PC-3 (cell line): ENCODE measurements at regions not wholly inside any gene's neighbourhood (a gene's known extent, or its start where the extent isn't known, plus 50 kb on each side); places are given as distances from the start of the nearest gene placed in this dataset.
A peak's percentile ranks its signal among the peaks of the same experiment; 100 is the strongest.

ENCODE experiments used
- ATAC-seq: fragments of 200-7000 bp; cut with Tn5 transposase; 2 replicates; pipeline ENCODE4 v1.9.1; 2020; ENCODE audit warnings: mild to moderate bottlenecking, moderate library complexity
- BruUV-seq: library from RNA; stranded (reverse); fragments of 400-500 nt; replicated peaks from 2 replicates; lab custom pipeline; 2021; lab: Mats Ljungman, UMichigan
- CTCF ChIA-PET: fragments of 300-600 bp; sonication (Branson Sonifier 250); formaldehyde crosslinking; loops from one replicate; lab custom pipeline; 2022; ENCODE audit warnings: antibody characterized with exemption; lab: Charles Lee
- POLR2A ChIA-PET: fragments of 300-600 bp; sonication (Branson Sonifier 250); formaldehyde crosslinking; loops from one replicate; lab custom pipeline; 2022; ENCODE audit warnings: antibody characterized with exemption; ENCODE audit not compliant: unreplicated experiment; lab: Charles Lee
- DNase-seq: peaks from one replicate; pipeline ENCODE4 v3.0.0-alpha.2; 2015
- H2AFZ ChIP-seq: fragments of 300-600 bp; sonication (generic); 2 replicates; pipeline ENCODE4 v1.6.0; 2016; ENCODE audit warnings: antibody characterized with exemption, low read length
- H3F3A ChIP-seq: fragments of 300-600 bp; sonication (generic); one replicate; pipeline ENCODE4 v1.6.0; 2017; ENCODE audit warnings: antibody characterized with exemption, low read length, control low read depth, mild to moderate bottlenecking; ENCODE audit not compliant: unreplicated experiment
- H3K27ac ChIP-seq: fragments of 300-600 bp; sonication (generic); 2 replicates; pipeline ENCODE4 v1.5.1; 2016; ENCODE audit warnings: mild to moderate bottlenecking, low read length
- H3K27me3 ChIP-seq: fragments of 300-600 bp; sonication (generic); 2 replicates; pipeline ENCODE4 v1.6.1; 2016; ENCODE audit warnings: low read length, mixed read lengths
- H3K36me3 ChIP-seq: fragments of 300-600 bp; sonication (generic); 2 replicates; pipeline ENCODE4 v1.6.1; 2016; ENCODE audit warnings: low read depth, mixed run types, low read length, mixed read lengths
- H3K4me1 ChIP-seq: fragments of 300-600 bp; sonication (generic); 2 replicates; pipeline ENCODE4 v1.5.1; 2016; ENCODE audit warnings: low read length; ENCODE audit not compliant: insufficient read depth
- H3K4me2 ChIP-seq: fragments of 300-600 bp; sonication (generic); 2 replicates; pipeline ENCODE4 v1.6.0; 2016; ENCODE audit warnings: low read length
- H3K4me3 ChIP-seq: fragments of 300-600 bp; sonication (generic); 2 replicates; pipeline ENCODE4 v1.5.1; 2016; ENCODE audit warnings: mild to moderate bottlenecking, low read length, mixed read lengths
- H3K79me2 ChIP-seq: fragments of 300-600 bp; sonication (generic); 2 replicates; pipeline ENCODE4 v1.6.1; 2017; ENCODE audit warnings: low read length, mixed read lengths
- H3K9ac ChIP-seq: fragments of 300-600 bp; sonication (generic); 2 replicates; pipeline ENCODE4 v1.6.0; 2016; ENCODE audit warnings: mild to moderate bottlenecking, low read length
- H3K9me2 ChIP-seq: fragments of 300-600 bp; sonication (generic); replicated peaks from 2 replicates; pipeline ENCODE4 v1.6.1; 2016; ENCODE audit warnings: mixed run types, low read length, mixed read lengths
- H3K9me3 ChIP-seq: fragments of 300-600 bp; sonication (generic); 2 replicates; pipeline ENCODE4 v1.6.1; 2016; ENCODE audit warnings: low read length, mixed read lengths
- H4K20me1 ChIP-seq: fragments of 300-600 bp; sonication (generic); 2 replicates; pipeline ENCODE4 v1.6.1; 2016; ENCODE audit warnings: low read length, mixed read lengths
- CTCF ChIP-seq: fragments of 300-600 bp; sonication (generic); conservative IDR thresholded peaks from 2 replicates; pipeline ENCODE4 v1.5.1; 2017; ENCODE audit warnings: antibody characterized with exemption, low read depth, mild to moderate bottlenecking, low read length
- EZH2 ChIP-seq: fragments of 300-600 bp; sonication (generic); IDR thresholded peaks from one replicate; pipeline ENCODE4 v1.6.1; 2017; ENCODE audit warnings: antibody characterized with exemption, mild to moderate bottlenecking, low read length; ENCODE audit not compliant: unreplicated experiment
- EZH2phosphoT487 ChIP-seq: fragments of 300-600 bp; sonication (generic); IDR thresholded peaks from 2 replicates; pipeline ENCODE4 v1.6.1; 2018; ENCODE audit warnings: mild to moderate bottlenecking, antibody characterized with exemption, low read length, borderline replicate concordance
- intact Hi-C: fragments of 100-400 bp; cut with micrococcal nuclease; formaldehyde crosslinking; loops from 2 replicates; pipeline ENCODE4 v1.9.0; 2023

- TF ChIP-seq EZH2phosphoT487 (no peak), CTCF (no peak), EZH2 (no peak)
- H3K4me3 ChIP-seq, result no peak overlapping the region
- no TSS peak for BruUV-seq
- POLR2A ChIA-PET, result no interaction called here
- H3K79me2 ChIP-seq, result no peaks in the 10 kb centered on the region
- ATAC-seq, result no peak
- CTCF ChIA-PET, result no interaction called here
- H3K4me1 ChIP-seq, result no peaks in the 10 kb centered on the region
- no peak overlapping the region for H3K9ac ChIP-seq
- H3K36me3 ChIP-seq, result no peaks in the 10 kb centered on the region
- peaks cover 23% of the 10 kb centered on the region for H3K27me3 ChIP-seq
- no peak overlapping the region for H2AFZ ChIP-seq
- DNase-seq, result no peak
- intact Hi-C loops, result no loop called here
- no peaks in the 10 kb centered on the region for H4K20me1 ChIP-seq
- no peaks in the 10 kb centered on the region for H3F3A ChIP-seq
- H3K27ac ChIP-seq, result no peak overlapping the region
- no peak overlapping the region for H3K4me2 ChIP-seq
- no peaks in the 10 kb centered on the region for H3K9me3 ChIP-seq
- no peaks in the 10 kb centered on the region for H3K9me2 ChIP-seq
These were observed 114.0 kb upstream of the KRAS start for GRCh38 chr12:25364529-25365339.

DNA sequence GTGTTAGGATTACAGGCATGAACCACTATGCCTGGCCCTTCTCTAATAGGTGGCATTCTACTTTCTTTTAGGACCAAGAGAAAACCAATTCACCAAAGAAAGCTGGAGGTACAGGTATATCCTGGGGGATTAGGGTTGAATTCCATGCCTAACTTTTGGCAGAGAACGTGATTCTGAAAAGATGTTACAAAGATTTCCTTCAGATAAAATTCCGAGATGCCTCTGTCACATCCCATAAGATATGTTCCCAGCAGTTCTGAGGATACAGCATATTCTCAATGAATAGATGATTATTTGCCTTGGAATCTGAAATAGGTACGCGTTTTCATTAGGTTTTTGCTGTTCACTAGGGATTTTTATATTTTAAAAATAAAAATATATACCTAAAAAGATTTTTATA is 111.9 kb upstream of the KRAS start:
- Histone ChIP-seq H3F3A (no peaks in the 10 kb centered on the region), H3K9me2 (no peaks in the 10 kb centered on the region), H3K4me2 (no peak overlapping the region), H2AFZ (no peak overlapping the region), H3K27me3 (peaks cover 23% of the 10 kb centered on the region), H3K9me3 (no peaks in the 10 kb centered on the region), H3K27ac (no peak overlapping the region), H4K20me1 (no peaks in the 10 kb centered on the region), H3K36me3 (no peaks in the 10 kb centered on the region), H3K79me2 (no peaks in the 10 kb centered on the region), H3K4me3 (no peak overlapping the region), H3K4me1 (no peaks in the 10 kb centered on the region), H3K9ac (no peak overlapping the region)
- CTCF ChIA-PET, result no interaction called here
- ATAC-seq (no peak), DNase-seq (peak; percentile 35)
- POLR2A ChIA-PET, result no interaction called here
- intact Hi-C loops, result no loop called here
- TF ChIP-seq EZH2phosphoT487, result no peak
- TF ChIP-seq EZH2, result no peak
- no peak for TF ChIP-seq CTCF
- BruUV-seq, result no TSS peak

DNA sequence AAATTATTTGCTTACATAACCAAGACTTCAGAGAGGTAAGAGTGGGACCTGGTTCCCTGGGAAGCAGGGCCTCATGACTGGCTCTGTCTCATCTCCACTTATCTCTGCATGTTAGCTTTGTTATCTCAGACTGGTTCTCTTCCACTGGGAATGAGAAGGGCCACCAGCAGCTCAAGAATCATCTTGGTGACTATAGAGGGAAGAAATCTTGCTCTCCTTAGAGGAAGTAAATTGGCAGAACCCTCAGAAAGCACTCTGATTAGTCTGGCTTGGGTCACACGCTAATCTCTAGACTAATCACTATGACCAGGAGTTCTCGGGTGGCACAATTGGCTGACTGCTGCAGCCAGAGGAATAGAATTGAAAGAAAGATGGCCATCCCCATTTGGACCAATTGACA is 110.8 kb upstream of the KRAS start:
- intact Hi-C loops, result no loop called here
- H3K36me3 ChIP-seq, result no peaks in the 10 kb centered on the region
- ATAC-seq (no peak), DNase-seq (no peak)
- no peak overlapping the region for H2AFZ ChIP-seq
- no peak overlapping the region for H3K4me3 ChIP-seq
- CTCF ChIA-PET, result no interaction called here
- H3K9me3 ChIP-seq, result no peaks in the 10 kb centered on the region
- H3K79me2 ChIP-seq, result no peaks in the 10 kb centered on the region
- POLR2A ChIA-PET, result interaction anchor here (0.6 kb wide), 1 partner anchor 1337 kb away, joined by 4 read pairs; no protein-coding TSS in a partner anchor
- peaks cover 22% of the 10 kb centered on the region for H3K27me3 ChIP-seq
- no peaks in the 10 kb centered on the region for H3K9me2 ChIP-seq
- no peaks in the 10 kb centered on the region for H4K20me1 ChIP-seq
- H3F3A ChIP-seq, result no peaks in the 10 kb centered on the region
- no peaks in the 10 kb centered on the region for H3K4me1 ChIP-seq
- H3K9ac ChIP-seq, result no peak overlapping the region
- no TSS peak for BruUV-seq
- TF ChIP-seq CTCF (no peak), EZH2phosphoT487 (no peak), EZH2 (no peak)
- H3K4me2 ChIP-seq, result no peak overlapping the region
- no peak overlapping the region for H3K27ac ChIP-seq
